NCI-H1417 treated with DMSO at 0.1 percent for 48 hours (cell line): ENCODE measurements at regions not wholly inside any gene's neighbourhood (a gene's known extent, or its start where the extent isn't known, plus 50 kb on each side); places are given as distances from the start of the nearest gene placed in this dataset.

Source experiments
- DNase-seq: peaks from one replicate; lab custom pipeline; 2025; lab: John Stamatoyannopoulos, UW

- no peak for DNase-seq
Observed at GRCh38 chr18:67582488-67582887, 66.0 kb upstream of the DSEL start.

- DNase-seq, result no peak
Observed at GRCh38 chr18:67581178-67581577, 64.7 kb upstream of the DSEL start.

- no peak for DNase-seq
Observed at GRCh38 chr18:67577386-67577785, 60.9 kb upstream of the DSEL start.

- peak; percentile 41 for DNase-seq
Observed at GRCh38 chr18:67574749-67575148, 58.2 kb upstream of the DSEL start.

- DNase-seq, result no peak
Observed at GRCh38 chr18:67568166-67568565, 51.6 kb upstream of the DSEL start.
